Fibroblast of lung (primary cell): ENCODE measurements at regions not wholly inside any gene's neighbourhood (a gene's known extent, or its start where the extent isn't known, plus 50 kb on each side); places are given as distances from the start of the nearest gene placed in this dataset.

ENCODE experiments used
- DNase-seq, 2 donors: peaks; one replicate each; pipeline versions ENCODE4 v3.0.0 to v3.0.0-alpha.2; 2010; ENCODE audit warnings: low read depth in 2 of 2
- H2AFZ ChIP-seq: 2 replicates; pipeline ENCODE4 v1.5.1; 2012; ENCODE audit warnings: low read length, control low read depth, inconsistent platforms
- H3K27ac ChIP-seq: 2 replicates; pipeline ENCODE4 v1.5.1; 2011; ENCODE audit warnings: low read length, control low read depth; ENCODE audit not compliant: insufficient read depth
- H3K27me3 ChIP-seq: 2 replicates; pipeline ENCODE4 v1.5.1; 2011; ENCODE audit warnings: mild to moderate bottlenecking, low read length; ENCODE audit not compliant: control insufficient read depth, insufficient read depth
- H3K36me3 ChIP-seq: 2 replicates; pipeline ENCODE4 v1.5.1; 2011; ENCODE audit warnings: low read length; ENCODE audit not compliant: control insufficient read depth, insufficient read depth
- H3K4me1 ChIP-seq: 2 replicates; pipeline ENCODE4 v1.5.1; 2011; ENCODE audit warnings: low read length; ENCODE audit not compliant: control insufficient read depth, insufficient read depth; ENCODE audit errors: extremely low read depth
- H3K4me2 ChIP-seq: 2 replicates; pipeline ENCODE4 v1.5.1; 2011; ENCODE audit warnings: low read length, control low read depth; ENCODE audit not compliant: insufficient read depth; ENCODE audit errors: extremely low read depth
- H3K4me3 ChIP-seq, 4 experiments: fragments of 200-600 bp in 1 of 4; sonication (generic) in 1 of 4; replicated peaks in 1 of 4; 2 replicates each; pipeline ENCODE4 v1.5.1; 2011 to 2016; ENCODE audit warnings: low read length in 4 of 4, low read depth in 3 of 4, mild to moderate bottlenecking in 3 of 4, control low read depth in 2 of 4, inconsistent platforms in 1 of 4, mixed read lengths in 1 of 4; ENCODE audit not compliant: insufficient read depth in 1 of 4; ENCODE audit errors: control extremely low read depth in 1 of 4
- H3K79me2 ChIP-seq: 2 replicates; pipeline ENCODE4 v1.5.1; 2012; ENCODE audit warnings: mild to moderate bottlenecking, low read length, inconsistent platforms; ENCODE audit not compliant: control insufficient read depth, insufficient read depth
- H3K9ac ChIP-seq: 2 replicates; pipeline ENCODE4 v1.5.1; 2011; ENCODE audit warnings: mild to moderate bottlenecking, low read length, control low read depth; ENCODE audit not compliant: insufficient read depth
- H3K9me3 ChIP-seq: 2 replicates; pipeline ENCODE4 v1.5.1; 2012; ENCODE audit warnings: low read depth, low read length; ENCODE audit not compliant: control insufficient read depth, insufficient read depth
- H4K20me1 ChIP-seq: 2 replicates; pipeline ENCODE4 v1.5.1; 2011; ENCODE audit warnings: low read length; ENCODE audit not compliant: control insufficient read depth, insufficient read depth; ENCODE audit errors: extremely low read depth
- CTCF ChIP-seq, 2 donors: IDR thresholded peaks in 1 of 2; conservative IDR thresholded peaks in 1 of 2; 1 replicate in 1 of 2; 2 replicates in 1 of 2; pipeline ENCODE4 v1.5.1; 2011 to 2012; ENCODE audit warnings: low read length in 2 of 2, control low read depth in 1 of 2, inconsistent platforms in 1 of 2, low read depth in 1 of 2, mild to moderate bottlenecking in 1 of 2
- EZH2 ChIP-seq: IDR thresholded peaks from 2 replicates; pipeline ENCODE4 v1.5.1; 2012; ENCODE audit warnings: low read length, control low read depth, mild to moderate bottlenecking; ENCODE audit errors: missing control alignments

- H4K20me1 ChIP-seq, result no peaks in the 10 kb centered on the region
- no peaks in the 10 kb centered on the region for H3K27me3 ChIP-seq
- DNase-seq, result peak; percentile 3 to 55
- no peak overlapping the region for H3K27ac ChIP-seq
- TF ChIP-seq EZH2, result no peak
- TF ChIP-seq CTCF (conservative IDR thresholded peaks at IDR 0.05 in 1 of 2, IDR thresholded peaks at IDR 0.05 in 1 of 2; ENCODE audit: low read depth in 1 of 2, low read length in 2 of 2), result no peak
- H3K79me2 ChIP-seq, result no peaks in the 10 kb centered on the region
- no peak overlapping the region for H2AFZ ChIP-seq
- no peaks in the 10 kb centered on the region for H3K4me1 ChIP-seq
- no peak overlapping the region for H3K4me3 ChIP-seq
- no peaks in the 10 kb centered on the region for H3K36me3 ChIP-seq
- H3K9ac ChIP-seq, result no peak overlapping the region
- no peaks in the 10 kb centered on the region for H3K9me3 ChIP-seq
- H3K4me2 ChIP-seq, result no peak overlapping the region
Observed at GRCh38 chr4:182022909-182023308, 220.3 kb upstream of the TENM3 start.

- no peaks in the 10 kb centered on the region for H4K20me1 ChIP-seq
- H3K4me3 ChIP-seq, result no peak overlapping the region
- H3K9ac ChIP-seq, result no peak overlapping the region
- H2AFZ ChIP-seq, result no peak overlapping the region
- H3K9me3 ChIP-seq, result no peaks in the 10 kb centered on the region
- H3K4me1 ChIP-seq, result no peaks in the 10 kb centered on the region
- no peaks in the 10 kb centered on the region for H3K79me2 ChIP-seq
- no peak overlapping the region for H3K4me2 ChIP-seq
- H3K36me3 ChIP-seq, result no peaks in the 10 kb centered on the region
- DNase-seq, result no peak
- no peak for TF ChIP-seq EZH2
- no peak for TF ChIP-seq CTCF (conservative IDR thresholded peaks at IDR 0.05 in 1 of 2, IDR thresholded peaks at IDR 0.05 in 1 of 2; ENCODE audit: low read depth in 1 of 2, low read length in 2 of 2)
- no peak overlapping the region for H3K27ac ChIP-seq
- H3K27me3 ChIP-seq, result no peaks in the 10 kb centered on the region
Observed at GRCh38 chr4:182023469-182023868, 219.7 kb upstream of the TENM3 start.

- Histone ChIP-seq H3K9ac (no peak overlapping the region), H3K4me2 (no peak overlapping the region), H3K4me3 (no peak overlapping the region), H2AFZ (no peak overlapping the region), H3K4me1 (no peaks in the 10 kb centered on the region), H3K36me3 (no peaks in the 10 kb centered on the region), H4K20me1 (no peaks in the 10 kb centered on the region), H3K9me3 (no peaks in the 10 kb centered on the region), H3K27ac (no peak overlapping the region), H3K27me3 (no peaks in the 10 kb centered on the region), H3K79me2 (no peaks in the 10 kb centered on the region)
- peak in 1 of 2 donors; percentile 13 for DNase-seq
- no peak for TF ChIP-seq CTCF (conservative IDR thresholded peaks at IDR 0.05 in 1 of 2, IDR thresholded peaks at IDR 0.05 in 1 of 2; ENCODE audit: low read depth in 1 of 2, low read length in 2 of 2)
- no peak for TF ChIP-seq EZH2
Observed at GRCh38 chr4:182042945-182043344, 200.3 kb upstream of the TENM3 start.
